ENCODE measurements at regions not wholly inside any gene's neighbourhood (a gene's known extent, or its start where the extent isn't known, plus 50 kb on each side); places are given as distances from the start of the nearest gene placed in this dataset.

GRCh38 chr5:12799165-12799564, 894.9 kb upstream of the CTNND2 start (continued):
- TF ChIP-seq, protein P1, sequence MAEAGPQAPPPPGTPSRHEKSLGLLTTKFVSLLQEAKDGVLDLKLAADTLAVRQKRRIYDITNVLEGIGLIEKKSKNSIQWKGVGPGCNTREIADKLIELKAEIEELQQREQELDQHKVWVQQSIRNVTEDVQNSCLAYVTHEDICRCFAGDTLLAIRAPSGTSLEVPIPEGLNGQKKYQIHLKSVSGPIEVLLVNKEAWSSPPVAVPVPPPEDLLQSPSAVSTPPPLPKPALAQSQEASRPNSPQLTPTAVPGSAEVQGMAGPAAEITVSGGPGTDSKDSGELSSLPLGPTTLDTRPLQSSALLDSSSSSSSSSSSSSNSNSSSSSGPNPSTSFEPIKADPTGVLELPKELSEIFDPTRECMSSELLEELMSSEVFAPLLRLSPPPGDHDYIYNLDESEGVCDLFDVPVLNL (CRISPR knock-in tag; IDR thresholded peaks at IDR 0.05; ENCODE audit: borderline replicate concordance, low read depth): no peak

GRCh38 chr5:12795333-12795663, 891.1 kb upstream of the CTNND2 start:
- POLR2A ChIA-PET: no interaction called here
- TF ChIP-seq FOXK1 (CRISPR knock-in tag; IDR thresholded peaks at IDR 0.05) (no peak), AR (CRISPR knock-in tag; IDR thresholded peaks at IDR 0.05) (no peak), SMAD4 (CRISPR knock-in tag; IDR thresholded peaks at IDR 0.05) (no peak), ZNF138 (CRISPR knock-in tag; conservative IDR thresholded peaks at IDR 0.05) (no peak), ARID4B (CRISPR knock-in tag; IDR thresholded peaks at IDR 0.05; ENCODE audit: borderline replicate concordance) (no peak), CREM (CRISPR knock-in tag; IDR thresholded peaks at IDR 0.05) (no peak), FOXJ3 (CRISPR knock-in tag; IDR thresholded peaks at IDR 0.05; ENCODE audit: borderline replicate concordance) (no peak), ZNF532 (CRISPR knock-in tag; IDR thresholded peaks at IDR 0.05; ENCODE audit: borderline replicate concordance) (no peak), MYBL2 (CRISPR knock-in tag; IDR thresholded peaks at IDR 0.05) (no peak), ZNF396 (CRISPR knock-in tag; IDR thresholded peaks at IDR 0.05; ENCODE audit: borderline replicate concordance) (no peak), ZMAT4 (CRISPR knock-in tag; IDR thresholded peaks at IDR 0.05) (no peak)
- TF ChIP-seq, protein P2, sequence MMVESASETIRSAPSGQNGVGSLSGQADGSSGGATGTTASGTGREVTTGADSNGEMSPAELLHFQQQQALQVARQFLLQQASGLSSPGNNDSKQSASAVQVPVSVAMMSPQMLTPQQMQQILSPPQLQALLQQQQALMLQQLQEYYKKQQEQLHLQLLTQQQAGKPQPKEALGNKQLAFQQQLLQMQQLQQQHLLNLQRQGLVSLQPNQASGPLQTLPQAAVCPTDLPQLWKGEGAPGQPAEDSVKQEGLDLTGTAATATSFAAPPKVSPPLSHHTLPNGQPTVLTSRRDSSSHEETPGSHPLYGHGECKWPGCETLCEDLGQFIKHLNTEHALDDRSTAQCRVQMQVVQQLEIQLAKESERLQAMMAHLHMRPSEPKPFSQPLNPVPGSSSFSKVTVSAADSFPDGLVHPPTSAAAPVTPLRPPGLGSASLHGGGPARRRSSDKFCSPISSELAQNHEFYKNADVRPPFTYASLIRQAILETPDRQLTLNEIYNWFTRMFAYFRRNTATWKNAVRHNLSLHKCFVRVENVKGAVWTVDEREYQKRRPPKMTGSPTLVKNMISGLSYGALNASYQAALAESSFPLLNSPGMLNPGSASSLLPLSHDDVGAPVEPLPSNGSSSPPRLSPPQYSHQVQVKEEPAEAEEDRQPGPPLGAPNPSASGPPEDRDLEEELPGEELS (CRISPR knock-in tag; IDR thresholded peaks at IDR 0.05): no peak
- TF ChIP-seq, protein P3, sequence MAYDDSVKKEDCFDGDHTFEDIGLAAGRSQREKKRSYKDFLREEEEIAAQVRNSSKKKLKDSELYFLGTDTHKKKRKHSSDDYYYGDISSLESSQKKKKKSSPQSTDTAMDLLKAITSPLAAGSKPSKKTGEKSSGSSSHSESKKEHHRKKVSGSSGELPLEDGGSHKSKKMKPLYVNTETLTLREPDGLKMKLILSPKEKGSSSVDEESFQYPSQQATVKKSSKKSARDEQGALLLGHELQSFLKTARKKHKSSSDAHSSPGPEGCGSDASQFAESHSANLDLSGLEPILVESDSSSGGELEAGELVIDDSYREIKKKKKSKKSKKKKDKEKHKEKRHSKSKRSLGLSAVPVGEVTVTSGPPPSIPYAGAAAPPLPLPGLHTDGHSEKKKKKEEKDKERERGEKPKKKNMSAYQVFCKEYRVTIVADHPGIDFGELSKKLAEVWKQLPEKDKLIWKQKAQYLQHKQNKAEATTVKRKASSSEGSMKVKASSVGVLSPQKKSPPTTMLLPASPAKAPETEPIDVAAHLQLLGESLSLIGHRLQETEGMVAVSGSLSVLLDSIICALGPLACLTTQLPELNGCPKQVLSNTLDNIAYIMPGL (CRISPR knock-in tag; IDR thresholded peaks at IDR 0.05): no peak
- TF ChIP-seq, protein P4, sequence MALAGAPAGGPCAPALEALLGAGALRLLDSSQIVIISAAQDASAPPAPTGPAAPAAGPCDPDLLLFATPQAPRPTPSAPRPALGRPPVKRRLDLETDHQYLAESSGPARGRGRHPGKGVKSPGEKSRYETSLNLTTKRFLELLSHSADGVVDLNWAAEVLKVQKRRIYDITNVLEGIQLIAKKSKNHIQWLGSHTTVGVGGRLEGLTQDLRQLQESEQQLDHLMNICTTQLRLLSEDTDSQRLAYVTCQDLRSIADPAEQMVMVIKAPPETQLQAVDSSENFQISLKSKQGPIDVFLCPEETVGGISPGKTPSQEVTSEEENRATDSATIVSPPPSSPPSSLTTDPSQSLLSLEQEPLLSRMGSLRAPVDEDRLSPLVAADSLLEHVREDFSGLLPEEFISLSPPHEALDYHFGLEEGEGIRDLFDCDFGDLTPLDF (CRISPR knock-in tag; IDR thresholded peaks at IDR 0.05): no peak
- TF ChIP-seq, protein P1 (CRISPR knock-in tag; IDR thresholded peaks at IDR 0.05; ENCODE audit: borderline replicate concordance, low read depth): no peak

More at GRCh38 chr5:12795333-12795663, 891.1 kb upstream of the CTNND2 start:
- Mint-ChIP-seq H3K9me3 (peaks cover 21% of the 10 kb centered on the region), H3K27ac (no peak overlapping the region), H3K4me3 (no peak overlapping the region), H3K27me3 (ENCODE audit: low read depth) (no peaks in the 10 kb centered on the region), H3K36me3 (peaks cover 22% of the 10 kb centered on the region), H3K4me1 (no peaks in the 10 kb centered on the region)
- CTCF ChIA-PET: no interaction called here
- DNase-seq (ENCODE audit: low spot score): no peak
- no peak for ATAC-seq

Measured in WTC11 (cell line).